NT2/D1 (cell line): ENCODE measurements at regions not wholly inside any gene's neighbourhood (a gene's known extent, or its start where the extent isn't known, plus 50 kb on each side); places are given as distances from the start of the nearest gene placed in this dataset.

Experiments
- SUZ12 ChIP-seq: IDR thresholded peaks from 2 replicates; pipeline ENCODE4 v1.6.1; 2011; ENCODE audit not compliant: insufficient read length, insufficient read depth; ENCODE audit errors: extremely low read depth
- YY1 ChIP-seq: IDR thresholded peaks from 2 replicates; pipeline ENCODE4 v1.6.1; 2011; ENCODE audit not compliant: insufficient read length, insufficient read depth
- ZNF274 ChIP-seq: IDR thresholded peaks from 2 replicates; pipeline ENCODE4 v1.6.1; 2011; ENCODE audit warnings: mild to moderate bottlenecking, low read depth, low read length

- TF ChIP-seq YY1 (no peak), ZNF274 (no peak), SUZ12 (no peak)
Observed at GRCh38 chr9:115250621-115251032, 132.7 kb upstream of the TNC start.
